Peyer's patch (tissue), 4 donors: ENCODE measurements at regions not wholly inside any gene's neighbourhood (a gene's known extent, or its start where the extent isn't known, plus 50 kb on each side); places are given as distances from the start of the nearest gene placed in this dataset.
"Not testable (repeated sequence)": the region's sequence is repeated elsewhere in the genome, so short reads cannot be mapped to it uniquely, and the experiment has no call there.

ENCODE experiments used
- DNase-seq, 3 donors: peaks; one replicate each; pipeline ENCODE4 v3.0.0-alpha.2; 2017 to 2019
- H3K27ac ChIP-seq, 4 donors: fragments of 200-600 bp; sonication (generic); one replicate each; pipeline ENCODE4 v1.5.1; 2016 to 2019
- H3K27me3 ChIP-seq, 2 donors: fragments of 200-600 bp; sonication (generic); one replicate each; pipeline ENCODE4 v1.5.1; 2019
- H3K36me3 ChIP-seq, 3 donors: fragments of 200-600 bp; sonication (generic); one replicate each; pipeline ENCODE4 v1.5.1; 2016 to 2019
- H3K4me1 ChIP-seq, 4 donors: fragments of 200-600 bp; sonication (generic); one replicate each; pipeline ENCODE4 v1.5.1; 2016 to 2019
- H3K4me3 ChIP-seq, 4 donors: fragments of 200-600 bp; sonication (generic); 1 replicate in 3 of 4; 2 replicates in 1 of 4; pipeline ENCODE4 v1.5.1; 2016 to 2019; ENCODE audit warnings: mild to moderate bottlenecking in 1 of 4
- H3K9me3 ChIP-seq, 4 donors: fragments of 200-600 bp; sonication (generic); one replicate each; pipeline ENCODE4 v1.5.1; 2016 to 2019; ENCODE audit warnings: mild to moderate bottlenecking in 1 of 4
- CTCF ChIP-seq, 6 experiments: fragments of 450-650 bp in 4 of 6; fragments of 200-600 bp in 2 of 6; sonication (generic) in 1 of 6; IDR thresholded peaks; one replicate each; pipeline ENCODE4 v1.5.1; 2017 to 2019; ENCODE audit warnings: antibody characterized with exemption in 6 of 6, mild to moderate bottlenecking in 3 of 6, moderate library complexity in 1 of 6
- POLR2A ChIP-seq, 2 donors: fragments of 450-650 bp; IDR thresholded peaks; one replicate each; pipeline ENCODE4 v1.5.1; 2017; ENCODE audit warnings: antibody characterized with exemption in 2 of 2, mild to moderate bottlenecking in 2 of 2, moderate library complexity in 2 of 2

GRCh38 chr2:4976407-4976806, 715.8 kb upstream of the SOX11 start:
- TF ChIP-seq POLR2A (IDR thresholded peaks at IDR 0.05) = no peak
- TF ChIP-seq CTCF (IDR thresholded peaks at IDR 0.05) = no peak
- H3K27ac ChIP-seq = no peak overlapping the region
- no peaks in the 10 kb centered on the region for H3K9me3 ChIP-seq
- H3K4me3 ChIP-seq = no peak overlapping the region
- no peaks in the 10 kb centered on the region for H3K27me3 ChIP-seq
- no peaks in the 10 kb centered on the region for H3K36me3 ChIP-seq
- no peaks in the 10 kb centered on the region for H3K4me1 ChIP-seq
- DNase-seq = no peak

- no peak for DNase-seq
- no peaks in the 10 kb centered on the region for H3K27me3 ChIP-seq
- H3K9me3 ChIP-seq = no peaks in the 10 kb centered on the region
- no peak for TF ChIP-seq POLR2A (IDR thresholded peaks at IDR 0.05)
- TF ChIP-seq CTCF (IDR thresholded peaks at IDR 0.05) = no peak
- no peaks in the 10 kb centered on the region for H3K36me3 ChIP-seq
- no peak overlapping the region for H3K27ac ChIP-seq
- H3K4me1 ChIP-seq = no peaks in the 10 kb centered on the region
- no peak overlapping the region for H3K4me3 ChIP-seq
Observed at GRCh38 chr2:4979111-4979510, 713.1 kb upstream of the SOX11 start.

GRCh38 chr2:4980995-4981394, 711.2 kb upstream of the SOX11 start:
- H3K27ac ChIP-seq = no peak overlapping the region
- no peak for TF ChIP-seq CTCF (IDR thresholded peaks at IDR 0.05)
- TF ChIP-seq POLR2A (IDR thresholded peaks at IDR 0.05) = no peak
- no peak for DNase-seq
- H3K36me3 ChIP-seq = no peaks in the 10 kb centered on the region
- no peak overlapping the region for H3K4me3 ChIP-seq
- no peaks in the 10 kb centered on the region for H3K9me3 ChIP-seq
- H3K27me3 ChIP-seq = no peaks in the 10 kb centered on the region
- no peaks in the 10 kb centered on the region for H3K4me1 ChIP-seq

GRCh38 chr2:4981802-4982409, 710.3 kb upstream of the SOX11 start:
- Histone ChIP-seq H3K4me3 (no peak overlapping the region), H3K4me1 (no peaks in the 10 kb centered on the region), H3K9me3 (no peaks in the 10 kb centered on the region), H3K27ac (no peak overlapping the region), H3K36me3 (no peaks in the 10 kb centered on the region), H3K27me3 (no peaks in the 10 kb centered on the region)
- TF ChIP-seq CTCF (IDR thresholded peaks at IDR 0.05) (no peak), POLR2A (IDR thresholded peaks at IDR 0.05) (no peak)
- DNase-seq = no peak

GRCh38 chr2:4988444-4988843, 703.7 kb upstream of the SOX11 start:
- DNase-seq, H3K36me3 ChIP-seq, H3K4me3 ChIP-seq, H3K9me3 ChIP-seq, H3K27me3 ChIP-seq, H3K4me1 ChIP-seq, H3K27ac ChIP-seq: not testable (repeated sequence)

GRCh38 chr2:4992226-4992625, 700.0 kb upstream of the SOX11 start:
- no peak overlapping the region for H3K27ac ChIP-seq
- no peak for DNase-seq
- H3K27me3 ChIP-seq = no peaks in the 10 kb centered on the region
- H3K4me3 ChIP-seq = no peak overlapping the region
- TF ChIP-seq CTCF (IDR thresholded peaks at IDR 0.05) = no peak
- no peak for TF ChIP-seq POLR2A (IDR thresholded peaks at IDR 0.05)
- no peaks in the 10 kb centered on the region for H3K4me1 ChIP-seq
- H3K9me3 ChIP-seq = no peaks in the 10 kb centered on the region
- no peaks in the 10 kb centered on the region for H3K36me3 ChIP-seq
